HG02973 (cell line): ENCODE measurements at regions not wholly inside any gene's neighbourhood (a gene's known extent, or its start where the extent isn't known, plus 50 kb on each side); places are given as distances from the start of the nearest gene placed in this dataset.

Source experiments
- ATAC-seq: cut with Tn5 transposase; IDR thresholded peaks from one replicate; pipeline ENCODE4 v1.9.1; 2021; ENCODE audit warnings: moderate library complexity; ENCODE audit not compliant: unreplicated experiment

DNA sequence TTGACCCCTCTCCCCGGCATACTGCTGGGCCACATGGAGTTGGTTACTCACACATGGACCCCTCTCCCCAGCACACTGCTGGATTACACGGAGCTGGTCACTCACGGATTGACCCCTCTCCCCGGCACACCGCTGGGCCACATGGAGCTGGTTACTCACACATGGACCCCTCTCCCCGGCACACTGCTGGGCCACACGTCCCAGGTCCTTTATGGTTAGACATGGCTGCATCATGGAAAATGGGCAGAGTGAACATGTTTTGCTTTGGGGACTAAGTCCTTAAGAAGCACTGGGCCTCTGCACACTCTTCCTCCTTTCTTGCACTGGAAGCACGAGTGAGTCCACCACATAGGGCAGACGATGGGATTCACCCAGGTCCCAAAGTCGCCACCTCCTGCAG is 102.1 kb upstream of the SHH start:
- no peak for ATAC-seq

- ATAC-seq = no peak
Observed at GRCh38 chr7:155913719-155914118, 101.5 kb upstream of the SHH start.

DNA sequence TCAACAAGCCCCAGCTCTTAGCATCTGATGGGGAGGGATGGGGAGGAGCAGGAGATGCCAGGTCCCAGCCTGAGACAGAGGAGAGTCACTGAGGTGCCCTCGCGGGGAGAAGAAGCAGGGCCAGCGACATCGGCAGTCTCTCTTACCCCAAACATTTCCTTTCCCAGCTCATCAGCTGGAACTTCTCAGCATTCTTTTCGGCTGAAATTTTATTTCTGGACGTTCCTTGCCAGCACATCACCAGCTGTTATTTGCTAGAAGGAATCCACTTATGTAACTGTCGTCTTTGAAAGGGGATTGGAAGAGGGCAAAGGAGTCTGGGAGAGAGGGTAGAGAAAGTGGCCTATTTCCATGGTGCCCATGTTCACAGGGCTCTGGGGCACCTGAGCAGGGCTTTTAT is 101.0 kb upstream of the SHH start:
- no peak for ATAC-seq

DNA sequence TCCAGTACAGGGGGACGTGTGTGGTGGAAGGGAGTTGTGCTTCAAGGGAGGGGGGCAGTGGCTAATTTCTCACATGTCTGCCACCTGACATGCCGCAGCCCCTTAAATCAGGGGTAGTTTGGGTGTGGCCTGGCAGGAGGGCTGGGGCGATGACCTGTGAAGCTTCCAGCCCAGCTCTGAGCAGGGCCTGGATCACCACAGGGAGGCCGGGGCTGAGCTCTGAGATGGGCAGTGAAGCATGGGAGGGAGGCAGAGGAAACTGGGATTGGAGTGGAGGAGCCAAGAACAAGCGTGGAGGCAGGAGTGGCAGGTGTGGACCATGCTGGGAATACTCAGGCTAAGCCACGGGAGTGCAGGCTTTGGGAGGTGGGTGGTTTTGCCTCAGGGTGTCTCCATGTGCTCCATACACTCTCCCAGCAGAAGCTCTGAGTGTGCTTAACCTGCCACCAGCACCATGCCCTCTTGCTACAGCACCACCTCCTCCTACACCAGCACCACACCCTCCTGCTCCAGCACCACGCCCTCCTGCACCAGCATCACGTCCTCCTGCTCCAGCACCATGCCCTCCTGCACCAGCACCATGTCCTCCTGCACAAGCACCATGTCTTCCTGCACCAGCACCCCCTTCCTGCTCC is 99.3 kb upstream of the SHH start:
- no peak for ATAC-seq

GRCh38 chr7:155908385-155908784 is 96.1 kb upstream of the SHH start:
- no peak for ATAC-seq

DNA sequence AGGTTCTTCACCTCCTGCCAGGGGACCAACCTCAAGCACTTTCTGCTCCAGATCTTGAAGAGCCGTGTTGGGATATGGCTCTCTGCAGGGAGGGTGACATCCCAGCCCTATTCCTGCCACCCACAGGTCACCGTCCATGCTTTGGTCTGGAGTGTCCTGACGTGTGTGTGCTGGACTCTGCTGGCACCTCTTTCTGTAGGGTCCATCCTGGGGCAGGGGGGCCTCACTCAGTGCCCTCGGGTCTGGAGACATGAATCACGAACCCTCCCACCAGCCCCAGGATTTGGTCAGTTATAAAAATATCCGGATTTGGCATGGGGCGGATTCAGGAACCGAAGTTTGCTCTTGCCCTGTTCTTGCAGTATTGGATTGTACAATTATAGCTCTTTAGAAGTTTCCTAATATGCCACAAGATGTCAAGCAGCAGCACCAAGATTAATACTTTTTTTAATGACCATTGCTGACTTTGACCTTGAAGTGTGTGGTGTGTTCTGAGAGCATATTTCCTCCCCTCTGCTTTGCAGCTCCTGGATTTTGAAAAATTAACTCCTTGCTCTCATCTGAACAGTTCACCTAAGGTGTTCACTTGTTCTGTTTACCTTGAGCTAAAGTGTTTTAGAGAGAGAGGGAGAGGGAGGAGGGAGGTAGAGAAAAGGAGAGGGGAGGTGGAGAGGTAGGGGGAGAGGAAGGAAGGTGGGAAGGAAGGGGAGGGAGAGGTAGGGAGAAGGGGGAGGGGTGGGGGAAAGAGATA is 95.4 kb upstream of the SHH start:
- no peak for ATAC-seq

DNA sequence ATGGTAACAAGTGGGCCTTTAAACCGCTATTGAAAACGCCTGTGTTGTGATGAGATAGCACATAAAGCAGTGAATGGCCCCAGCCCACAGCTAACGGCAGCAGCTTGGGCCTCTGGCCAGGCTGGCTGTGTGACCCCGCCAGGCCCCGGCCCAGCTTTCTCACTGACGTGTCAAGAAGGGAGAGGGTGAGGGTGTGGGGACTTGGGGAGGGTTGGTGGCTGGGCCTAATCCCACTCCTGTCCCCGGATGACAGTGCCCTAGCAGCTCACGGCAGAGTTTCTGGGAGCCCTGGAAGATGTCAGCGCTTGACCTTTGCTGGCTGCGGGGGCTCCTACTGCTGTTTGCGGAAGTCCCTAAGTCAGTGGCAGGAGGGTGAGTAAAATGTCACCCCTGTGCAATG is 88.9 kb upstream of the SHH start:
- ATAC-seq = no peak

DNA sequence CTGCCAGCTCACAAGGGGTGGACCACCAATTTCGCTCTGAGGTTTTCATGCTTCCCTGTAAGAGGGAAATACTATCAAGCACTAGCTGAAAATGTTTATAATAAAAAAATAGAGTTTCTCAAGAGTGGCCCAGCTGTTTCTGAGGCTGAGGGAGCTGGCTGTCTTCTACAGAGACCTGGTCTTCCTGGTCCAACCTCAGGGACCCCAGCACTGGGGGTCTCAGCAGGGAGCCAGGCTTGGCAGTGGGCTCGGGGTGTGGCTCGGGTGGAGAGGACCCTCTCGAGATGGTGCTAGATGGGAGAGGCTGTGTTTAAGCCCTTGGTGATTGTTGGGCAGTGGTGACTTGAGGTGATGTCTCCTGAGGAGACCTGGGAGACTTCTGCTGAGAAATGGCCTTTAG is 87.3 kb upstream of the SHH start:
- ATAC-seq = no peak

DNA sequence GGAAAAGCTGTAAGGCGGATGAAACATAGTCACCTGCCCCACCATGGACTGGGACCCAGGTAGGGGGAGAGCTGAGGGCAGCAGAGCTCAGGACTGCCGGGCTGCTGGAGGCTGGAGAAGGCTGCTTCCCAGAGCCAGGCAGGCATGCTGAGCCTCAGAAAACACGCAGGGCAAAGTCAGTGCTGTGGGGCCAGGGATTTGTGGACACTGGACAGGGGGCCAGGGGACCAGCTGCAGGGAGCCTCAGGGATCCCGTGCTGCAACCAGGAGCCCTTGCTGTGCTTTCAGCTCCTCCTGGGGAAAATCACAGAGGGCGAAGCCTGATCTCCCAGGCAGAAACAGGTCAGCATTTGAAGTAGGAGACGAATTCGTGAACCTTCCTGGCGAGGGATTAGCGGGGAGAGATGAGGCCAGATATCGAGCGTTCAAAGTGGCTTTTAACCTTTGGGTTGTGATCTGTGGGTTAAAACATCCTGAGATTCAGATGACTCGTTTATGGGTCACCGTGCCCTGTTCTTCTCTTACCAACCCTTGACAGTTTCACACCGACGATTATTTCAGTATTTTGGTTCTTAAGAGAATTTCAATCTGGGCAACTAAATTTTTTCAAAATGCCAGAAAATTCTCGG is 85.6 kb upstream of the SHH start:
- ATAC-seq = no peak

DNA sequence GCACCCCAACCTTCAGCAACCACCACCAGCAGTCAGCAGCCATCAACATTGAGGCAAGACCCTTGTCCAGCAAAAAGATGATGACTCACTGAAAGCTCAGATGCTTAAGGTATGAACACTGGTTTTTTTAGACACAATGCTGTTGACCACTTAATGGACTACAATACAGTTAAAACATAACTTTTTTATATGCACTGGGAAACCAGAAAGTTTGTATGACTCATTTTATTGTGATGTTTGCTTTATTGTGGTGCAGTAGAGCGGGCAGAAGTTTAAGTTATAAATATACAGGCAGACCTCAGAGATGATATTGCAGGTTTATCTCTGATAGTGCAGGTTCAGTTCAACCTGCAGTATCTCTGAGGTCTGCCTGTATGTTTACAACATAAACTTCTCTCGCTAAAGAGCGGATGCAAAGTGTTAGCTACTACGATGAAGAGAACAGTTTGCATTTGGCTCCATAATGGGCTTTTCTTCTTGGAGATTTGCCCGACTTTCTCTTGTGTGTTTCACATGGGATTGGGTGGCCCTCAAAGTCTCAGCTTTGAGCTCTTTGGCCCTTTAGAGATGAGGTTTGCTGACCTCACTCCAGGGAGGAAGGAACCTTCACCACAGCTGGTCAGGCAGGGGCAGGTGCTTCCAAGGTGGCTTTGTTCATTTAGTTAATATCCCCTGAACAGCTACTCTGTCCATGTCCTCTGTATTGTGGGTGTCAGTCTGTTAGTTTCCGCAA is 84.4 kb upstream of the SHH start:
- no peak for ATAC-seq

GRCh38 chr7:155893664-155894063 is 81.4 kb upstream of the SHH start:
- no peak for ATAC-seq

- ATAC-seq = no peak
Observed at GRCh38 chr7:155893176-155893575, 80.9 kb upstream of the SHH start.

DNA sequence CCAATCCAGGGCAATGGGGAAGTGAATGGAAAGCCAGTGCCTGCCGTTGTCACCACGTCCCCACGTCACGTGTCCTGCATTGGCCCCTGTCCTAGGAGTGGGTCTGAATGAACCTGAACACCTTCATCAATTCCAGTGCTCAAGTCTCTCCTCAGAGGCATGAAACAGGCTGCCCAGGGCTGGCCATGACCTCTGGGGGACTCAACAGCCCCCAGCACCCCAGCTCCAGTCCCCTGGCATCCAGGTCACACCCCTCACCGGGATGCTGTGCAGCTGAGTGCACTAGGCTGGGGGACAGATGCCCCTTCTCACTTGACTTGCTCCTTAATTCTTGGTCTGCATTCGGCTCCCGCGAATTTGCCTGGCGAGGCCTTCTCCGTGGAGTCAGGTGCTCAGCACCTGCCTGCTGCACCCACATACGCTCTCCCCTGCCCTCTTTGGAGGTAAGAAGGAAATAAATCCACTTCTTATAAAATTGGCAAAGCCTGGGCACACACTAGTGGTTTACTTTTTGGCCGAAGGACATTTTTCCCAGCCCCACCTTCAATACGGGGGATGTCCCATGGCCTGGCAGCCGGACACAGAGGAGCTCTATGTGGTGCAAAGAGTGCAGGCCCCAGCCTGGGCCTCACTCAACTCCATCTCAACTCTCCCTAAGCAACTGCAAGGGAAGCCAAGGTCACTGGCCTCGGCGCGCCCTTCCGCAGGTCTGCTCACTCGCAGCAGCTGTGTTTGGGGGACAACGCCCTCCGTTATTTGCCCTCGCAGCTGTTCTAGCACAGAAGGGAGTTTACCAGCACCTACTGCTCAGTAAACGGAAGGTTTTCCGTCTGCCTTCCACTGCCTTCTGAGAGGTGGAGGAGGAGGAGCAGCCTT is 77.6 kb upstream of the SHH start:
- no peak for ATAC-seq

DNA sequence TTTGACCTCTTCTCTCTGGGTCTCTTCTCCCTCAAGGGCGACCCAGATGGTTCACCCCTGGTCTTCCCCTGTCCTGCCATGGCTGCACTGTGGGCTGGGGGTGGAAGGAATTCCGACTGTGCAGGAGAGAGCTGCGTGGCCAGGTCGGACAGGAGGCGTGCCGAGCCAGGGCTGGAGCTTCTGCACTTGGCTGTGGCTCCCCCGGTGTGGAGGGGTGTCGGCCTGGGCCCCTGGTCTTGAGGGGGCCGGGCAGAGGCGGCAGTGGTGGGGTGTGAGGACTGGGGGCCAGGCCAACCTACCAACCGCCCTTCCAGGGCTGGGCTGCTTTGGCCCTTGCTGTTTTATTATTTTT is 74.9 kb upstream of the SHH start:
- no peak for ATAC-seq

- no peak for ATAC-seq
Observed at GRCh38 chr7:155886391-155887173, 74.3 kb upstream of the SHH start.

GRCh38 chr7:155885167-155886155 is 73.2 kb upstream of the SHH start:
- no peak for ATAC-seq

GRCh38 chr7:155884225-155885166 is 72.2 kb upstream of the SHH start:
- ATAC-seq = no peak
